SK-N-SH (cell line): ENCODE measurements at regions not wholly inside any gene's neighbourhood (a gene's known extent, or its start where the extent isn't known, plus 50 kb on each side); places are given as distances from the start of the nearest gene placed in this dataset.

Experiments
- CTCF ChIA-PET: fragments of 300-600, 350-600 bp; formaldehyde crosslinking; extraction: SDS; loops from one replicate; lab custom pipeline; 2021; lab: Yijun Ruan, JAX
- POLR2A ChIA-PET: fragments of 350-600 bp; sonication (Branson Sonifier 250); formaldehyde crosslinking; extraction: SDS; loops from one replicate; lab custom pipeline; 2020; ENCODE audit warnings: antibody characterized with exemption, inconsistent platforms; lab: Yijun Ruan, JAX
- DNase-seq: peaks from one replicate; pipeline ENCODE4 v3.0.0; 2012
- H2AFZ ChIP-seq: fragments of 200-600 bp; sonication (generic); 2 replicates; pipeline ENCODE4 v1.8.1; 2016; ENCODE audit warnings: antibody characterized with exemption, mild to moderate bottlenecking, low read depth
- H3F3A ChIP-seq: fragments of 200-600 bp; sonication (generic); replicated peaks from 2 replicates; pipeline ENCODE3; 2016; ENCODE audit warnings: antibody characterized with exemption, mild to moderate bottlenecking; ENCODE audit not compliant: insufficient read depth
- H3K27ac ChIP-seq, 2 experiments: fragments of 200-500 bp in 1 of 2; fragments of 200-600 bp in 1 of 2; sonication (Bioruptor generic) in 1 of 2; sonication (generic), shearing (Covaris generic) in 1 of 2; 2 replicates each; pipeline versions ENCODE4 v1.5.1 to v1.6.1; 2014 to 2016; ENCODE audit warnings: low read depth in 2 of 2, inconsistent platforms in 1 of 2, low read length in 1 of 2, mild to moderate bottlenecking in 1 of 2, mixed read lengths in 1 of 2
- H3K27me3 ChIP-seq: fragments of 200-600 bp; sonication (generic), shearing (Covaris generic); 2 replicates; pipeline ENCODE4 v1.6.1; 2016; ENCODE audit warnings: mixed run types; ENCODE audit not compliant: insufficient read depth
- H3K36me3 ChIP-seq, 2 experiments: fragments of 200-500 bp in 1 of 2; fragments of 200-600 bp in 1 of 2; sonication (Bioruptor generic) in 1 of 2; sonication (generic) in 1 of 2; replicated peaks in 1 of 2; 2 replicates each; pipeline versions ENCODE3 to v1.5.1; 2014 to 2016; ENCODE audit warnings: low read length in 1 of 2, mild to moderate bottlenecking in 1 of 2; ENCODE audit not compliant: insufficient read depth in 2 of 2, control insufficient read depth in 1 of 2
- H3K4me1 ChIP-seq, 2 experiments: fragments of 200-500 bp in 1 of 2; fragments of 200-600 bp in 1 of 2; sonication (Bioruptor generic) in 1 of 2; sonication (generic), shearing (Covaris generic) in 1 of 2; 2 replicates each; pipeline versions ENCODE4 v1.5.1 to v1.6.1; 2014 to 2016; ENCODE audit warnings: low read depth in 1 of 2, low read length in 1 of 2, mixed run types in 1 of 2; ENCODE audit not compliant: insufficient read depth in 2 of 2, control insufficient read depth in 1 of 2
- H3K4me2 ChIP-seq: fragments of 200-600 bp; sonication (generic), shearing (Covaris generic); 2 replicates; pipeline ENCODE4 v1.6.1; 2017; ENCODE audit warnings: mixed run types
- H3K4me3 ChIP-seq, 2 experiments: fragments of 200-500 bp in 1 of 2; fragments of 200-600 bp in 1 of 2; sonication (Bioruptor generic) in 1 of 2; sonication (generic), shearing (Covaris generic) in 1 of 2; 2 replicates each; pipeline versions ENCODE4 v1.5.1 to v1.8.1; 2014 to 2016; ENCODE audit warnings: low read depth in 2 of 2, inconsistent platforms in 1 of 2, low read length in 1 of 2, mild to moderate bottlenecking in 1 of 2, mixed read lengths in 1 of 2, moderate library complexity in 1 of 2
- H3K79me2 ChIP-seq: fragments of 200-600 bp; sonication (generic); 2 replicates; pipeline ENCODE4 v1.8.1; 2017; ENCODE audit warnings: mild to moderate bottlenecking; ENCODE audit not compliant: insufficient read depth
- H3K9ac ChIP-seq: fragments of 200-600 bp; sonication (generic); 2 replicates; pipeline ENCODE4 v1.6.1; 2017; ENCODE audit warnings: mixed run types
- H3K9me2 ChIP-seq: fragments of 200-600 bp; sonication (generic); 2 replicates; pipeline ENCODE4 v1.6.1; 2017; ENCODE audit warnings: mixed run types
- H3K9me3 ChIP-seq: fragments of 200-600 bp; sonication (generic); 2 replicates; pipeline ENCODE4 v1.6.1; 2017; ENCODE audit warnings: mixed run types, mild to moderate bottlenecking, moderate library complexity
- H4K20me1 ChIP-seq: fragments of 200-600 bp; sonication (generic); 2 replicates; pipeline ENCODE4 v1.6.1; 2017; ENCODE audit warnings: mild to moderate bottlenecking, mixed run types; ENCODE audit not compliant: insufficient read depth
- CHD2 ChIP-seq: fragments of 150-350 bp; IDR thresholded peaks from 2 replicates; pipeline ENCODE4 v1.6.1; 2018; ENCODE audit warnings: low read length; ENCODE audit not compliant: partially characterized antibody
- FOSL2 ChIP-seq: IDR thresholded peaks from 2 replicates; pipeline ENCODE4 v1.4.0; 2012; ENCODE audit warnings: low read depth, mild to moderate bottlenecking, moderate library complexity, borderline replicate concordance
- FOXJ3 ChIP-seq: sonication (generic); formaldehyde crosslinking; IDR thresholded peaks from 2 replicates; pipeline ENCODE4 v1.5.1; 2020; ENCODE audit warnings: mild to moderate bottlenecking, missing genetic modification reagents
- FOXM1 ChIP-seq: IDR thresholded peaks from 2 replicates; pipeline ENCODE4 v1.4.0; 2012; ENCODE audit warnings: low read depth, mild to moderate bottlenecking
- GABPA ChIP-seq: IDR thresholded peaks from 2 replicates; pipeline ENCODE4 v1.4.0; 2012; ENCODE audit warnings: low read depth, mild to moderate bottlenecking
- MXI1 ChIP-seq: IDR thresholded peaks from 2 replicates; pipeline ENCODE4 v1.6.1; 2012; ENCODE audit warnings: mild to moderate bottlenecking, low read depth, low read length, improper control_type of control experiment
- NRF1 ChIP-seq: IDR thresholded peaks from 2 replicates; pipeline ENCODE4 v1.6.1; 2012; ENCODE audit warnings: low read depth, mild to moderate bottlenecking, low read length
- RAD21 ChIP-seq: IDR thresholded peaks from 2 replicates; pipeline ENCODE4 v1.6.1; 2012; ENCODE audit warnings: mild to moderate bottlenecking, low read length
- RCOR1 ChIP-seq: fragments of 150-350 bp; IDR thresholded peaks from 2 replicates; pipeline ENCODE4 v1.6.1; 2017; ENCODE audit warnings: antibody characterized with exemption, low read length
- RXRA ChIP-seq: IDR thresholded peaks from 2 replicates; pipeline ENCODE4 v1.4.0; 2012; ENCODE audit warnings: low read depth, mild to moderate bottlenecking, borderline replicate concordance
- SMC3 ChIP-seq: IDR thresholded peaks from 2 replicates; pipeline ENCODE4 v1.6.1; 2012; ENCODE audit warnings: low read depth, low read length, improper control_type of control experiment
- TAF1 ChIP-seq: IDR thresholded peaks from 2 replicates; pipeline ENCODE4 v1.6.1; 2012; ENCODE audit warnings: low read depth, mild to moderate bottlenecking, low read length, moderate library complexity, borderline replicate concordance
- USF1 ChIP-seq: IDR thresholded peaks from 2 replicates; pipeline ENCODE4 v1.4.0; 2012; ENCODE audit warnings: low read depth, borderline replicate concordance
- WGBS: methylation state at CpG from one replicate; pipeline ENCODE4 v1.1.6; 2017; ENCODE audit warnings: low lambda C conversion rate; 5-methylcytosine and 5-hydroxymethylcytosine counted together
- TF ChIP-seq, protein P1 (sequence below): fragments of 200-600 bp; sonication (generic); IDR thresholded peaks from 2 replicates; pipeline ENCODE4 v1.6.1; 2017; ENCODE audit warnings: antibody characterized with exemption, mild to moderate bottlenecking, moderate library complexity
- TF ChIP-seq, protein P2 (sequence below): IDR thresholded peaks from 2 replicates; pipeline ENCODE4 v1.6.1; 2012; ENCODE audit warnings: mild to moderate bottlenecking, low read depth, low read length, moderate library complexity
- TF ChIP-seq, protein P3 (sequence below): IDR thresholded peaks from 2 replicates; pipeline ENCODE4 v1.4.0; 2012; ENCODE audit warnings: low read depth

GRCh38 chr4:107379054-107379869 is 340.8 kb downstream of the PAPSS1 start:
- Histone ChIP-seq H4K20me1 (no peaks in the 10 kb centered on the region), H3K27me3 (no peaks in the 10 kb centered on the region), H3K79me2 (no peaks in the 10 kb centered on the region), H3F3A (no peaks in the 10 kb centered on the region), H3K4me2 (no peak overlapping the region), H3K9me3 (no peaks in the 10 kb centered on the region), H3K4me3 (no peak overlapping the region), H3K9ac (no peak overlapping the region), H3K27ac (peak overlapping the region in 1 of 2 experiments; percentile 50; a peak in 2 of 4 replicates), H3K9me2 (no peaks in the 10 kb centered on the region), H2AFZ (peak overlapping the region; percentile 84), H3K36me3 (no peaks in the 10 kb centered on the region), H3K4me1 (peaks cover 2 to 17% of the 10 kb centered on the region in 2 experiments; a peak in 3 of 4 replicates)
- 75% methylated on average over 4 of the region's 5 CpGs for WGBS
- POLR2A ChIA-PET: no interaction called here
- CTCF ChIA-PET: interaction anchor here (3.0 kb wide), 1 partner anchor 342 kb away, joined by 12 read pairs; the partner anchor contains the start of gene DKK2
- TF ChIP-seq NRF1 (no peak), TAF1 (no peak), SMC3 (peak; percentile 54), RAD21 (peak; percentile 62)
- TF ChIP-seq, protein P1, sequence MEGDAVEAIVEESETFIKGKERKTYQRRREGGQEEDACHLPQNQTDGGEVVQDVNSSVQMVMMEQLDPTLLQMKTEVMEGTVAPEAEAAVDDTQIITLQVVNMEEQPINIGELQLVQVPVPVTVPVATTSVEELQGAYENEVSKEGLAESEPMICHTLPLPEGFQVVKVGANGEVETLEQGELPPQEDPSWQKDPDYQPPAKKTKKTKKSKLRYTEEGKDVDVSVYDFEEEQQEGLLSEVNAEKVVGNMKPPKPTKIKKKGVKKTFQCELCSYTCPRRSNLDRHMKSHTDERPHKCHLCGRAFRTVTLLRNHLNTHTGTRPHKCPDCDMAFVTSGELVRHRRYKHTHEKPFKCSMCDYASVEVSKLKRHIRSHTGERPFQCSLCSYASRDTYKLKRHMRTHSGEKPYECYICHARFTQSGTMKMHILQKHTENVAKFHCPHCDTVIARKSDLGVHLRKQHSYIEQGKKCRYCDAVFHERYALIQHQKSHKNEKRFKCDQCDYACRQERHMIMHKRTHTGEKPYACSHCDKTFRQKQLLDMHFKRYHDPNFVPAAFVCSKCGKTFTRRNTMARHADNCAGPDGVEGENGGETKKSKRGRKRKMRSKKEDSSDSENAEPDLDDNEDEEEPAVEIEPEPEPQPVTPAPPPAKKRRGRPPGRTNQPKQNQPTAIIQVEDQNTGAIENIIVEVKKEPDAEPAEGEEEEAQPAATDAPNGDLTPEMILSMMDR: peak; percentile 61
- TF ChIP-seq, all 33 proteins: peak for 3
- DNase-seq: no peak

- ChIA-PET CTCF (interaction anchor here (0.6 kb wide), 1 partner anchor 16 kb away, joined by 4 read pairs; no protein-coding TSS in a partner anchor), POLR2A (no interaction called here)
- Histone ChIP-seq H3K4me1 (peaks cover 2 to 17% of the 10 kb centered on the region in 2 experiments; a peak in 3 of 4 replicates), H3K9me3 (no peaks in the 10 kb centered on the region), H3F3A (no peaks in the 10 kb centered on the region), H3K4me2 (no peak overlapping the region), H4K20me1 (no peaks in the 10 kb centered on the region), H2AFZ (no peak overlapping the region), H3K79me2 (no peaks in the 10 kb centered on the region), H3K9me2 (no peaks in the 10 kb centered on the region), H3K27me3 (no peaks in the 10 kb centered on the region), H3K4me3 (no peak overlapping the region), H3K27ac (peak overlapping the region in 1 of 2 experiments; percentile 22; a peak in 1 of 4 replicates), H3K9ac (no peak overlapping the region), H3K36me3 (no peaks in the 10 kb centered on the region)
- DNase-seq: no peak
- WGBS: 90% methylated on average over 1 of the region's 1 CpG
- no peak for TF ChIP-seq FOXJ3 (CRISPR knock-in tag)
- TF ChIP-seq, protein P2, sequence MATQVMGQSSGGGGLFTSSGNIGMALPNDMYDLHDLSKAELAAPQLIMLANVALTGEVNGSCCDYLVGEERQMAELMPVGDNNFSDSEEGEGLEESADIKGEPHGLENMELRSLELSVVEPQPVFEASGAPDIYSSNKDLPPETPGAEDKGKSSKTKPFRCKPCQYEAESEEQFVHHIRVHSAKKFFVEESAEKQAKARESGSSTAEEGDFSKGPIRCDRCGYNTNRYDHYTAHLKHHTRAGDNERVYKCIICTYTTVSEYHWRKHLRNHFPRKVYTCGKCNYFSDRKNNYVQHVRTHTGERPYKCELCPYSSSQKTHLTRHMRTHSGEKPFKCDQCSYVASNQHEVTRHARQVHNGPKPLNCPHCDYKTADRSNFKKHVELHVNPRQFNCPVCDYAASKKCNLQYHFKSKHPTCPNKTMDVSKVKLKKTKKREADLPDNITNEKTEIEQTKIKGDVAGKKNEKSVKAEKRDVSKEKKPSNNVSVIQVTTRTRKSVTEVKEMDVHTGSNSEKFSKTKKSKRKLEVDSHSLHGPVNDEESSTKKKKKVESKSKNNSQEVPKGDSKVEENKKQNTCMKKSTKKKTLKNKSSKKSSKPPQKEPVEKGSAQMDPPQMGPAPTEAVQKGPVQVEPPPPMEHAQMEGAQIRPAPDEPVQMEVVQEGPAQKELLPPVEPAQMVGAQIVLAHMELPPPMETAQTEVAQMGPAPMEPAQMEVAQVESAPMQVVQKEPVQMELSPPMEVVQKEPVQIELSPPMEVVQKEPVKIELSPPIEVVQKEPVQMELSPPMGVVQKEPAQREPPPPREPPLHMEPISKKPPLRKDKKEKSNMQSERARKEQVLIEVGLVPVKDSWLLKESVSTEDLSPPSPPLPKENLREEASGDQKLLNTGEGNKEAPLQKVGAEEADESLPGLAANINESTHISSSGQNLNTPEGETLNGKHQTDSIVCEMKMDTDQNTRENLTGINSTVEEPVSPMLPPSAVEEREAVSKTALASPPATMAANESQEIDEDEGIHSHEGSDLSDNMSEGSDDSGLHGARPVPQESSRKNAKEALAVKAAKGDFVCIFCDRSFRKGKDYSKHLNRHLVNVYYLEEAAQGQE: no peak
- no peak for TF ChIP-seq RXRA
- TF ChIP-seq FOXM1: no peak
- TF ChIP-seq CHD2: no peak
- no peak for TF ChIP-seq GABPA
- no peak for TF ChIP-seq MXI1
- TF ChIP-seq RCOR1: no peak
- TF ChIP-seq FOSL2: no peak
- no peak for TF ChIP-seq USF1
- TF ChIP-seq RAD21: no peak
- TF ChIP-seq, protein P3, sequence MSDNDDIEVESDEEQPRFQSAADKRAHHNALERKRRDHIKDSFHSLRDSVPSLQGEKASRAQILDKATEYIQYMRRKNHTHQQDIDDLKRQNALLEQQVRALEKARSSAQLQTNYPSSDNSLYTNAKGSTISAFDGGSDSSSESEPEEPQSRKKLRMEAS: no peak
These were observed 340.2 kb upstream of the DKK2 start for GRCh38 chr4:107376293-107376692.
